CD4-positive, alpha-beta T cell (primary cell): ENCODE measurements at regions not wholly inside any gene's neighbourhood (a gene's known extent, or its start where the extent isn't known, plus 50 kb on each side); places are given as distances from the start of the nearest gene placed in this dataset.
"Not testable (repeated sequence)": the region's sequence is repeated elsewhere in the genome, so short reads cannot be mapped to it uniquely, and the experiment has no call there.

ENCODE experiments used
- ATAC-seq: fragments of 200-7000 bp; cut with Tn5 transposase; one replicate; pipeline ENCODE4 v1.10.0; 2022; ENCODE audit warnings: mild to moderate bottlenecking; ENCODE audit not compliant: poor library complexity
- CTCF ChIA-PET: fragments of 350-600 bp; sonication (Branson Sonifier 250); formaldehyde crosslinking; loops from one replicate; lab custom pipeline; 2021; ENCODE audit warnings: antibody characterized with exemption, inconsistent platforms; lab: Charles Lee
- POLR2A ChIA-PET: fragments of 350-600 bp; sonication (Branson Sonifier 250); formaldehyde crosslinking; loops from one replicate; lab custom pipeline; 2021; ENCODE audit warnings: antibody characterized with exemption, inconsistent platforms; lab: Charles Lee
- DNase-seq, 14 experiments: peaks; one replicate each; pipeline ENCODE4 v3.0.0-alpha.2; 2013 to 2020; ENCODE audit warnings: mixed read lengths in 2 of 14
- H3K27ac ChIP-seq, 2 donors: one replicate each; pipeline versions ENCODE4 v1.5.1 to v1.7.0; 2013; ENCODE audit warnings: low read length in 2 of 2, low read depth in 1 of 2, mild to moderate bottlenecking in 1 of 2
- H3K27me3 ChIP-seq, 2 experiments: 1 replicate in 1 of 2; 2 replicates in 1 of 2; pipeline versions ENCODE4 v1.6.1 to v1.7.0; 2013; ENCODE audit warnings: low read length in 2 of 2, control low read depth in 1 of 2, mild to moderate bottlenecking in 1 of 2, moderate library complexity in 1 of 2; ENCODE audit not compliant: insufficient read depth in 2 of 2, control insufficient read depth in 1 of 2
- H3K36me3 ChIP-seq: one replicate; pipeline ENCODE4 v1.6.1; 2013; ENCODE audit warnings: low read length, control low read depth; ENCODE audit not compliant: insufficient read depth
- H3K4me1 ChIP-seq: one replicate; pipeline ENCODE4 v1.6.1; 2013; ENCODE audit warnings: low read length, control low read depth; ENCODE audit not compliant: insufficient read depth
- H3K4me3 ChIP-seq: one replicate; pipeline ENCODE4 v1.5.1; 2013; ENCODE audit warnings: mild to moderate bottlenecking, low read length, moderate library complexity
- H3K9me3 ChIP-seq, 2 experiments: 1 replicate in 1 of 2; 2 replicates in 1 of 2; pipeline versions ENCODE4 v1.6.1 to v1.7.0; 2013; ENCODE audit warnings: low read length in 2 of 2, mild to moderate bottlenecking in 2 of 2, control low read depth in 1 of 2, moderate library complexity in 1 of 2; ENCODE audit not compliant: control insufficient read depth in 1 of 2, insufficient read depth in 1 of 2
- H3K27ac Mint-ChIP-seq: one replicate; pipeline ENCODE4 v1.8.0; 2020; ENCODE audit warnings: mixed read lengths
- H3K27me3 Mint-ChIP-seq: one replicate; pipeline ENCODE4 v1.8.0; 2021; ENCODE audit warnings: mixed read lengths
- H3K36me3 Mint-ChIP-seq: one replicate; pipeline ENCODE4 v1.8.0; 2021; ENCODE audit warnings: low read depth, mixed read lengths
- H3K4me1 Mint-ChIP-seq: one replicate; pipeline ENCODE4 v1.8.0; 2021; ENCODE audit warnings: low read depth, mixed read lengths
- H3K4me3 Mint-ChIP-seq: one replicate; pipeline ENCODE4 v1.8.0; 2020; ENCODE audit warnings: mild to moderate bottlenecking, mixed read lengths
- H3K9me3 Mint-ChIP-seq: one replicate; pipeline ENCODE4 v1.8.0; 2020; ENCODE audit warnings: mixed read lengths
- CTCF ChIP-seq: fragments of 200-600 bp; IDR thresholded peaks from one replicate; pipeline ENCODE4 v1.8.0; 2022; ENCODE audit warnings: antibody characterized with exemption, mild to moderate bottlenecking
- intact Hi-C, 2 experiments: fragments of 100-400 bp; cut with DNase I in 1 of 2; cut with micrococcal nuclease in 1 of 2; formaldehyde crosslinking; loops; one replicate each; pipeline versions ENCODE4 v1.15.1 to v1.9.0; 2023 to 2025; cut with DNase I, micrococcal nuclease

- peaks cover 0 to 3% of the 10 kb centered on the region in 2 experiments for H3K9me3 ChIP-seq
- Mint-ChIP-seq H3K36me3 (no peaks in the 10 kb centered on the region), H3K4me3 (no peak overlapping the region), H3K27me3 (peaks cover 9% of the 10 kb centered on the region), H3K4me1 (no peaks in the 10 kb centered on the region), H3K27ac (no peak overlapping the region), H3K9me3 (peaks cover 4% of the 10 kb centered on the region)
- intact Hi-C loops, result no loop called here
- no peaks in the 10 kb centered on the region for H3K36me3 ChIP-seq
- H3K4me1 ChIP-seq, result no peaks in the 10 kb centered on the region
- TF ChIP-seq CTCF, result no peak
- H3K27ac ChIP-seq, result no peak overlapping the region
- DNase-seq, result no peak
- no peak overlapping the region for H3K4me3 ChIP-seq
- CTCF ChIA-PET, result no interaction called here
- no peaks in the 10 kb centered on the region for H3K27me3 ChIP-seq
- POLR2A ChIA-PET, result no interaction called here
- ATAC-seq, result no peak
Observed at GRCh38 chr10:16234916-16235315, 201.9 kb upstream of the PTER start.

- ChIA-PET CTCF (interaction anchor here (0.6 kb wide), 1 partner anchor 421 kb away, joined by 6 read pairs; no protein-coding TSS in a partner anchor), POLR2A (no interaction called here)
- peaks cover 11% of the 10 kb centered on the region for H3K9me3 Mint-ChIP-seq
- TF ChIP-seq CTCF, result no peak
- ATAC-seq (no peak), DNase-seq (no peak)
- H3K27me3 Mint-ChIP-seq, result peaks cover 8% of the 10 kb centered on the region
- intact Hi-C loops, result no loop called here
- Histone ChIP-seq H3K27me3 (peaks cover 0 to 2% of the 10 kb centered on the region in 2 experiments), H3K27ac (no peak overlapping the region), H3K4me1 (no peaks in the 10 kb centered on the region), H3K36me3 (no peaks in the 10 kb centered on the region), H3K9me3 (peaks cover 0 to 3% of the 10 kb centered on the region in 2 experiments), H3K4me3 (no peak overlapping the region)
- H3K4me3 Mint-ChIP-seq, result no peak overlapping the region
- no peaks in the 10 kb centered on the region for H3K36me3 Mint-ChIP-seq
- H3K4me1 Mint-ChIP-seq, result no peaks in the 10 kb centered on the region
- H3K27ac Mint-ChIP-seq, result no peak overlapping the region
Observed at GRCh38 chr10:16242446-16242845, 194.4 kb upstream of the PTER start.

GRCh38 chr10:16242859-16243613 is 193.8 kb upstream of the PTER start:
- CTCF ChIA-PET, result interaction anchor here (0.6 kb wide), 2 partner anchors 420 to 426 kb away, joined by 3 to 6 read pairs; no protein-coding TSS in a partner anchor
- H3K27me3 Mint-ChIP-seq, result peaks cover 8% of the 10 kb centered on the region

GRCh38 chr10:16250136-16250535 is 186.7 kb upstream of the PTER start:
- H3K4me1 Mint-ChIP-seq, H3K36me3 Mint-ChIP-seq, POLR2A ChIA-PET, intact Hi-C loops, H3K27ac Mint-ChIP-seq, H3K27me3 ChIP-seq, H3K4me1 ChIP-seq, DNase-seq, H3K27ac ChIP-seq, H3K36me3 ChIP-seq, H3K4me3 Mint-ChIP-seq, CTCF ChIA-PET, H3K4me3 ChIP-seq, ATAC-seq, H3K9me3 ChIP-seq: not testable (repeated sequence)
- H3K9me3 Mint-ChIP-seq, result peaks cover 15% of the 10 kb centered on the region
- peaks cover 14% of the 10 kb centered on the region for H3K27me3 Mint-ChIP-seq

More at GRCh38 chr10:16242859-16243613, 193.8 kb upstream of the PTER start:
- DNase-seq, result no peak
- Histone ChIP-seq H3K4me3 (no peak overlapping the region), H3K9me3 (peaks cover 0 to 3% of the 10 kb centered on the region in 2 experiments), H3K27ac (no peak overlapping the region), H3K4me1 (no peaks in the 10 kb centered on the region), H3K36me3 (no peaks in the 10 kb centered on the region), H3K27me3 (peaks cover 0 to 2% of the 10 kb centered on the region in 2 experiments)
- Mint-ChIP-seq H3K36me3 (no peaks in the 10 kb centered on the region), H3K27ac (no peak overlapping the region), H3K4me3 (no peak overlapping the region), H3K9me3 (peaks cover 11% of the 10 kb centered on the region), H3K4me1 (no peaks in the 10 kb centered on the region)
- TF ChIP-seq CTCF, result no peak
- intact Hi-C loops, result no loop called here
- no peak for ATAC-seq
- POLR2A ChIA-PET, result no interaction called here
